HFFc6 (cell line): ENCODE measurements at regions not wholly inside any gene's neighbourhood (a gene's known extent, or its start where the extent isn't known, plus 50 kb on each side); places are given as distances from the start of the nearest gene placed in this dataset.
A peak's percentile ranks its signal among the peaks of the same experiment; 100 is the strongest.
"Not testable (repeated sequence)": the region's sequence is repeated elsewhere in the genome, so short reads cannot be mapped to it uniquely, and the experiment has no call there.

Experiments
- DNase-seq: peaks from one replicate; pipeline ENCODE4 v3.0.0-alpha.2; 2018
- H3K27ac Mint-ChIP-seq: 2 replicates; pipeline ENCODE4 v1.8.0; 2020; ENCODE audit warnings: mild to moderate bottlenecking, mixed read lengths
- H3K27me3 Mint-ChIP-seq: 2 replicates; pipeline ENCODE4 v1.8.0; 2021; ENCODE audit warnings: mild to moderate bottlenecking, moderate library complexity, mixed read lengths; ENCODE audit not compliant: insufficient read depth
- H3K36me3 Mint-ChIP-seq: 2 replicates; pipeline ENCODE4 v1.8.0; 2021; ENCODE audit warnings: low read depth, mixed read lengths
- H3K4me1 Mint-ChIP-seq: 2 replicates; pipeline ENCODE4 v1.8.0; 2020; ENCODE audit warnings: low read depth, mixed read lengths
- H3K4me3 Mint-ChIP-seq: 2 replicates; pipeline ENCODE4 v1.8.0; 2020; ENCODE audit warnings: mild to moderate bottlenecking, moderate library complexity, mixed read lengths
- H3K9me3 Mint-ChIP-seq: 2 replicates; pipeline ENCODE4 v1.8.0; 2020; ENCODE audit warnings: mild to moderate bottlenecking, mixed read lengths
- TF ChIP-seq, protein P1 (sequence below): fragments of 200-600 bp; sonication (generic); IDR thresholded peaks from 2 replicates; pipeline ENCODE4 v1.5.0; 2021; ENCODE audit warnings: antibody characterized with exemption, mild to moderate bottlenecking

DNA sequence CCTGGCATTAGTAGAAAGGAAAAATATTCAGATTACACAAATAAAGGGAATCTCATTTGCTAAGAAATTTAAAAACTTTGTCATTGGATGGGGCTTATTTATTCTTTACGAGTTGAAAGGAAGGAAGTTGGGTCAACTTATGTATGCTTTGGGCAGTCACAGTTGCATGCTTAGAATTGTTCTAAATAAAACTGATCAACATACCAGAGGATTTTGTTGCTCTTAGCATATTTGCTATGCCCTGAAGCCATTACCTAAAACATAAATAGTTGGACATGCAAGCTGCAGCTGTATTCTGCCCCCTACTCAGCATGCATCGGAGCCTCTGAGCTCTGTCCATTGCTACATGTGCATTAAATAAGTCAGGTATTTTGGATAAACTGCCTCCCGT lies 172.7 kb upstream of the MEF2C start:
- DNase-seq = no peak
- Mint-ChIP-seq H3K27ac (no peak overlapping the region), H3K9me3 (peaks cover under 1% of the 10 kb centered on the region; the same call in 1 of the 2 replicates), H3K36me3 (no peaks in the 10 kb centered on the region; the same call in 1 of the 2 replicates), H3K4me1 (no peaks in the 10 kb centered on the region), H3K4me3 (no peak overlapping the region), H3K27me3 (no peaks in the 10 kb centered on the region)
- TF ChIP-seq, protein P1, sequence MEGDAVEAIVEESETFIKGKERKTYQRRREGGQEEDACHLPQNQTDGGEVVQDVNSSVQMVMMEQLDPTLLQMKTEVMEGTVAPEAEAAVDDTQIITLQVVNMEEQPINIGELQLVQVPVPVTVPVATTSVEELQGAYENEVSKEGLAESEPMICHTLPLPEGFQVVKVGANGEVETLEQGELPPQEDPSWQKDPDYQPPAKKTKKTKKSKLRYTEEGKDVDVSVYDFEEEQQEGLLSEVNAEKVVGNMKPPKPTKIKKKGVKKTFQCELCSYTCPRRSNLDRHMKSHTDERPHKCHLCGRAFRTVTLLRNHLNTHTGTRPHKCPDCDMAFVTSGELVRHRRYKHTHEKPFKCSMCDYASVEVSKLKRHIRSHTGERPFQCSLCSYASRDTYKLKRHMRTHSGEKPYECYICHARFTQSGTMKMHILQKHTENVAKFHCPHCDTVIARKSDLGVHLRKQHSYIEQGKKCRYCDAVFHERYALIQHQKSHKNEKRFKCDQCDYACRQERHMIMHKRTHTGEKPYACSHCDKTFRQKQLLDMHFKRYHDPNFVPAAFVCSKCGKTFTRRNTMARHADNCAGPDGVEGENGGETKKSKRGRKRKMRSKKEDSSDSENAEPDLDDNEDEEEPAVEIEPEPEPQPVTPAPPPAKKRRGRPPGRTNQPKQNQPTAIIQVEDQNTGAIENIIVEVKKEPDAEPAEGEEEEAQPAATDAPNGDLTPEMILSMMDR = no peak

GRCh38 chr5:89055015-89055694 lies 172.2 kb upstream of the MEF2C start:
- H3K4me1 Mint-ChIP-seq = no peaks in the 10 kb centered on the region
- DNase-seq = no peak

GRCh38 chr5:89053547-89053946 lies 170.6 kb upstream of the MEF2C start:
- peaks cover 13% of the 10 kb centered on the region for H3K9me3 Mint-ChIP-seq
- no peak for DNase-seq
- H3K36me3 Mint-ChIP-seq = peaks cover 4% of the 10 kb centered on the region; the same call in 1 of the 2 replicates
- TF ChIP-seq, protein P1 = no peak
- no peaks in the 10 kb centered on the region for H3K27me3 Mint-ChIP-seq
- no peaks in the 10 kb centered on the region for H3K4me1 Mint-ChIP-seq
- H3K27ac Mint-ChIP-seq = no peak overlapping the region
- no peak overlapping the region for H3K4me3 Mint-ChIP-seq

More at GRCh38 chr5:89055015-89055694, 172.2 kb upstream of the MEF2C start:
- no peak overlapping the region for H3K4me3 Mint-ChIP-seq
- no peak overlapping the region for H3K27ac Mint-ChIP-seq
- H3K9me3 Mint-ChIP-seq = peaks cover 6% of the 10 kb centered on the region
- peaks cover 4% of the 10 kb centered on the region; the same call in 1 of the 2 replicates for H3K36me3 Mint-ChIP-seq
- TF ChIP-seq, protein P1 = no peak
- no peaks in the 10 kb centered on the region for H3K27me3 Mint-ChIP-seq

- not testable (repeated sequence) for H3K4me1 Mint-ChIP-seq, H3K27ac Mint-ChIP-seq, H3K27me3 Mint-ChIP-seq, H3K4me3 Mint-ChIP-seq, DNase-seq, H3K36me3 Mint-ChIP-seq
- peaks cover 13% of the 10 kb centered on the region for H3K9me3 Mint-ChIP-seq
Measured at GRCh38 chr5:89050062-89050461, 167.1 kb upstream of the MEF2C start.

- Mint-ChIP-seq H3K36me3 (peaks cover 4% of the 10 kb centered on the region; the same call in 1 of the 2 replicates), H3K9me3 (peaks cover 13% of the 10 kb centered on the region)
- TF ChIP-seq, protein P1 = no peak
Measured at GRCh38 chr5:89047571-89047970, 164.6 kb upstream of the MEF2C start.

DNA sequence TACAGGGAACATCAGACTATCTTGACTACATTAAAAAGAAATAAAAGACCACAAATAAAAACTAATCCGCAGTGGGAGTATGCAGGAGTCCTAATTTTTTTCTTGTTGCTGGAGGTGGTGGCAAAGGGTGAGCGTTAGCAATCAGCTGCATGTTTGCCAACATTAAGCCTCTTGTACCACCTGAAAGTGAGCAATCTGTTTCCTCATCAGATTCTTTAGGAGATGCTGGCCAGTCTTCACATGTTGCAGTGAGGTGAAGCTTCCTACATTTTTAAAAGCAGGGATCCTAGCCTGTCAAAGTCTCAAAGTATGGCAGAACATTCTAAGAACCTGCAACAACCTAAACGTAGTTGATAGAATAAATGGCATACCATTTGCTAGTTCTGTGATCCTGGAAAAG lies 162.2 kb upstream of the MEF2C start:
- H3K4me3 Mint-ChIP-seq = no peak overlapping the region
- H3K4me1 Mint-ChIP-seq = peaks cover 5% of the 10 kb centered on the region; the same call in 1 of the 2 replicates
- no peak overlapping the region for H3K27ac Mint-ChIP-seq
- H3K36me3 Mint-ChIP-seq = peaks cover under 1% of the 10 kb centered on the region; the same call in 1 of the 2 replicates
- DNase-seq = no peak
- H3K27me3 Mint-ChIP-seq = peaks cover 1% of the 10 kb centered on the region
- peaks cover 8% of the 10 kb centered on the region for H3K9me3 Mint-ChIP-seq
- TF ChIP-seq, protein P1 = no peak

More at GRCh38 chr5:89047571-89047970, 164.6 kb upstream of the MEF2C start:
- Mint-ChIP-seq H3K4me3 (no peak overlapping the region), H3K27me3 (no peaks in the 10 kb centered on the region), H3K27ac (no peak overlapping the region), H3K4me1 (peaks cover 5% of the 10 kb centered on the region; the same call in 1 of the 2 replicates)
- DNase-seq = peak; percentile 20
